Fibroblast of the conjunctiva (primary cell): ENCODE measurements at regions not wholly inside any gene's neighbourhood (a gene's known extent, or its start where the extent isn't known, plus 50 kb on each side); places are given as distances from the start of the nearest gene placed in this dataset.
"Not testable (repeated sequence)": the region's sequence is repeated elsewhere in the genome, so short reads cannot be mapped to it uniquely, and the experiment has no call there.

ENCODE experiments used
- DNase-seq: peaks from one replicate; pipeline ENCODE4 v3.0.0-alpha.2; 2010; ENCODE audit warnings: low read depth

DNA sequence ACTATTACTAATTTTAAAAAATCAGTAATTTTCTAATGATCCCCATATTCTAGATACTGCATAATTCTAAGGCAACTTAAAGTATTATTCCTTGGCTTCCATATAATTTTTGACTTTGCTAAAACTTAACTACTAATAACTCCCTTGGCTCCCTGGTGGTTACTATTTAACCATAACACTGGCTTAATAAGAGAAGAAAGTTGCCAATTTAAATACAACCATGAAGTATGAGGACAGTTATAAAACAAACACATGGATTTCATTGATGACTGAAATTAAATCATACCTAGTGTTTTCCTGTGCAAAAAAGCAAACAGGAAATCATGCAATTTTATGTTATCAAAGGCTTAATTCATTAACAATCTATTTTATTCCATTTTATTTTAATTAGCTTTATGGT, 1073.9 kb downstream of the GRM8 start:
- no peak for DNase-seq

DNA sequence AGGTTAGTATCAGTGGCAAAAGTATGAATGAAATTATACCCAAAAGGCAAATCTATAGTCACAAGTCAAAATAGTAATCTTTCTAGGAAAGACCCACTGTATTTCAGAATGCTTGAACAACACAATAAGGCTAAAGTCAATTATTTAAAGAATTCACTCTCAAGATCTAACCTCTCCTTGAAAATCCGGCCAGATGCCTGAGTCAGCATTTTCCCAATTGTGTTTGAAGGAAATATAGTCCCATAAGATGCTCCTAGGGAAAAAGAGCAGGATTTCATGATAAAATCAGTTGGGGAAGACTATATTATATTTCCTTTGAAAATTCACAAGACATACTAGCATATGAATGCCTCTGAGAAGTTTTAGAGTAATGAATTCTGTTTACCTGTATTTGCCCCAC, 1075.0 kb downstream of the GRM8 start:
- DNase-seq, result no peak

DNA sequence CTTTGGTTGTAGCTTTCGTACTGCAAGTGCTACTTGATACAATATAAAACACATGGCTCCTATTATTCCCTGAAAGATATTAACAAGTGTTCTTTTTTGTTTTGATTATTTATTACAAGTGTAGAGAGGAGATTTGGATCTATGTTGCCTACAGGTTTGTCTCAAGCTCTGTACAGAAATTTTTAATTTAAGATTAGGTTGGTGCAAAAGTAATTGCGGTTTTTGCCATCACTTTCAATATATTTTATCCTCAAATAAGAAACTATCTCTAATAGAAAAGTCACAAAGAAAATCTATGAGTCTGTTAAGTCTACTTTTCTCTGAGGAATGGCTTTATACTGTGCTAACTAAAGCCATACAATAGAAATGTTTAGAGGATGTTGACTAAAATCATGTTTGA, 1086.1 kb downstream of the GRM8 start:
- DNase-seq, result no peak

DNA sequence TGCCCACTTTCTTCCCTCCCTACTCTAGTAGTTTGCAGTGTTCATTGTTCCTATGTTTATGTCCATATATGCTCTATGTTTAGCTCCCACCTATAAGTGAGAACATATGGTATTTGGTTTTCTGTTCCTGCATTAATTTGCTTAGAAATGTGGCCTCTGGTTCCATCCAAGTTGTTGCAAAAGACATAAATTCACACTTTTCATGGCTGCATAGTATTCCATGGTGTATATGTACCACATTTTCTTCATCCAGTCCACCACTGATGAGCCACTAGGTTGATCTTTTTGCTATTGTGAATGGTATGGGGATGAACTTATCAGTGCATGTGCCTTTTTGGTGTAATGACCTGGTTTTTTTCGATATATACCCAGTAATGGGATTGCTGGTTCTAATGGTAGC, 1089.1 kb downstream of the GRM8 start:
- DNase-seq, result no peak

DNA sequence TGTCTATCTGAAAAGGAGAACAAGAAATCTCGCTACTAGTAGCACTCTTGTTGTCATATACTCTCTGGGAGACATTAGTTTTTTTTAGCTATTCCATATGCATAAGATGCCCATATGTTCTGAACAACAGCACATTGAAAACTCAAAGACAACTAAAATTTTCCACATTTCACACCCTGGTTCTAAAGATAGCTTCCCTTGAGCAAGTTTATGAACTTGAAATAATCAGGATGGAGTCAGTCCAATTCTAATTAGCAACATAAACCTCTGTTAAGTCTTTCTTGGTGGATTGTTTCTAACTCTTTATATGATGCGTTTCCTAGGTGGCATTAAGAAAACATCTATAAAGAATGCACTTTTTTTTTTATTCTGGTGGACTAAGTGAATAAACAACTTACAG, 1095.3 kb downstream of the GRM8 start:
- DNase-seq, result no peak

DNA sequence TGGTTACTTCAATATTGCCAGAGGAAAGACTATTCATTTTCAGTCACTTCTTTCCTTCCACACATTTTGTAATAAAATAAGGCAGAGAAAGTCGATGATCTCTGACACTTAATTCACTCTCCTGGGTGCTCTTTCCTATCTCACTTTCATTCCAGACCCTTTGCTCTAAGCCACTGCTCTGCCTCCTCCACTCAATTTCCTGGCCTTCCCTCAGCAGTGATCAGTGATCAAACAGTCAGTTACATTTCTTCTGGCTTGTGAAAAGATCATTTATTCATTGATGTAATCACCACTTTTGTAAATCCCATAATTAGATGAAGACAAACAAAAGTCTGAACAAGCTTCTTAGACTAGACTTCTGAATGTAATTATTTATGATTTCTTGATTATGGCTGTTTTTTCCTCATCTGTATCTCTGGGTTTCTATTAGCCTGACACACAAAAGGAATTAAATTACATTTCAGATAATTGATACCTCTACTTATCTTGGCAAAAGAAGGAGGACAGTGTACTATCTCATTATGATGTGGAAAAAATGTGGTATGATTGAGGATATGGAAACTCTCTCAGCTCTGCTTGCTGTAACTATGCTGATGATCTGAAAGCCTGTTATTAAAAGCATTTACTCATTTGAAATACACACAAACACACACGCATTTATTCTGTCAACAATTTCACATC, 1102.3 kb downstream of the GRM8 start:
- no peak for DNase-seq

DNA sequence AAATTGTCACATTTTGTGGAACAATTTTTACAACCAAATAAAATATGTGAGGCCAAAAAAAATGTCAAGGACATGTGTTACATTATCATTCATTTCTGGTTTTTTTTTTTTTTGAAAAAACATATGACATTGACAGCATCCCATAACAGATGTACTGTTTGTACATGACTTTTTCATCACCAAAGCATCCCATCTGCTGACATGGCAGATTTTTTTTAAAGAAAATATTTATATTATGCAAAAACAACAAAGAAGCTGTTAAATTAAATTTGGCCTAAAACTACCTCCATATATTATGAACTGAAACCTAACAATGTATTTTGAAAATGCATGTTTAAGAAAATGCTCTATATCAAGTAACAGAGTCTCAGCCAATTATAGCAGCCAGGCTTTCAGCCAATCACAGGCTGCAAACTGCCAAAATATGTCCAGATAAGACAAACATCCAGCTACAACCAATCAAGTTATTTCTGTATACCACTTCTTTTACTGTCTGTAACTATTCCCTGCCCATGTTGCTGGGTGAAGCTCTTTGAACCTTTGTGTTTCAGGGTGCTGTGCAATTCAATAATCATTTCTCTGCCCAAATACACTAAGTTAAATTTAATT, 1111.8 kb downstream of the GRM8 start:
- no peak for DNase-seq

DNA sequence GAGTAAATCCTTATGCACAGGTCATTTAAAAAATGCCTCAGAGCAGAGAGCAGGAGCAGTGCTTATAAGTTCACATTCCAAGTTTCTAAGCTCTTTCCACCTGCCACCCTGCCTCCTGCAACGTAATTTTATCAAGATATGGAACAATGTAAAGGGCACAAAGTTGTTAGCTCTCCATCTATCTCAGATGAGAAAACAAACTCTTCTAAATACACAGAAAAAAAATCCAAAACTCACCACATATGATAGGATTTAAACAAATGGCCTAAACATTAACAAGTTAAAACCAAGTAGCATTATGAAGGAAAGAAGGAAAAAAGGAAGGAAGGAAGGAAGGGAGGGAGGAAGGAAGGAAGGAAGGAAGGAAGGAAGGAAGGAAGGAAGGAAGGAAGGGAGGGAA, 1132.8 kb downstream of the GRM8 start:
- no peak for DNase-seq

DNA sequence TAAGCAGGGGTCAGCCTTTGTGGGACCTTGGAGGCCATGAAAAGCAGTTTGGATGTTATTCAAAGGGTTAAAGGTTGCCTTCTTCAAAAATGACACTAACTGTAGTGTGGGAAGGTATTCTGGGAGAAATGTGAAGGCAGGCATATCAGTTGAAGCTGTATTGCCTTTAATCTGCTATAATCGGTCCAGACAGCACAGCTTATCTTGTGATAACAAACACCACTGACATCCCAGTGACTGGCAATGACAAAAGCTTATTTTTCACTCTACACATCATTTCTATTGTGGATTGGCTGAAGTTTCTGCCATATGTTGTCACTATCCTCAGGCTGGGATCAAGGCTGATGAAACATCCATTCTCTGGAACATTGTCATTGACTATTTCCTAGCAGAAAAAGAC, 1149.2 kb downstream of the GRM8 start:
- no peak for DNase-seq

DNA sequence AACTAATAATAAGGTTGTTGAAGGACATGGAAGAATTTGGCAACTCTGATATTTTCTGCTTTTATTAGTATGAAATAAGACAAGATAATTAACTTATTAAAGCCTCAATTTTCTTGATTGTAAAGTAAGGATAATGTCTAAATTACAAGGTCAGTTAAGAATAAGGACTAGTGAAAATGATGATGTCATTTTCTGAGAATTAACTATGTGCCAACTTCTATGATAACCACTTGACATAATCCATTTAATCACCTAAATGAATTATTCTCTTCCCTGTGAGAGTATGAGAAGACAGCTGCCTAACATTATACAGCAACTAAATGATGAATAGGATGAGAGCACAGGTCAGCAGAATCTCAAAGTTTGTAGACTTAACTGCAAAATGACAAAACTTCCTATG, 1153.4 kb upstream of the POT1 start:
- DNase-seq, result no peak

DNA sequence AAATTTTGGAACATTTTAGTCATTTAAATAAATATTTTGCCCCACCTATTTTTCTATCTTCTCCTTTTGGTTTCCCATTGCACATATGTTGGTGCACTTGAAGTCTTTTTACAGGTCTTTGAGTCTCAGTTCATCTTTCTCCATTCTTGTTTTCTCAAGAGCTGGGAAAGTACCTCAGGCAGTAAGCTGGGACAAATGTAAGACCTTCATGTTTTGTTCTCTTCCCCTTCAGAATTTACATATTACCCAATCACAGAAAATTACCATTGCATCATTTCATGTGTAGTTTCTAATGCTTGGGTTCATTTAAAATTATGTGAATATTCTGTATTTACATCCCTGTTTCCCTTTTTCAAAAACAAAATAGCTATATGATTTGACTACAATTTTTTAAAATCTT, 1150.0 kb upstream of the POT1 start:
- no peak for DNase-seq

DNA sequence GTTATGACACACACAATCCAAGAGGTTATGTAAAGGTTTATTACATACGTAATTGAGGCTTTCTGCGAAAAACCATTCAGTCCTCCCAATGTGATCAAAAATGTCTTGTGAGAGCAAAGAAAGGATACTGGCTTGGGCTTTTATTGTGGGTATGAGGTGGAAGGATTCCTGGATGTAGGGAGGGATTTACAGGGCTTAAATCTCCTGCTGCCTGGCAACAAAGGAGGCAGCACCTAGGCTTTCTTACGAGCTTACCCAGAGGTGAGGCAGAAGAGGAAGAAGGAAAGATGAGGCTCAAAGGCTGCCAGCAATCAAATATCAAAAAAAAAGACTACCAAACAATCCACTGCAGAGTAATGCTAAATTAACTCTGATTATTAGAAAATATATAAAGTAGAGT, 1149.5 kb upstream of the POT1 start:
- no peak for DNase-seq

DNA sequence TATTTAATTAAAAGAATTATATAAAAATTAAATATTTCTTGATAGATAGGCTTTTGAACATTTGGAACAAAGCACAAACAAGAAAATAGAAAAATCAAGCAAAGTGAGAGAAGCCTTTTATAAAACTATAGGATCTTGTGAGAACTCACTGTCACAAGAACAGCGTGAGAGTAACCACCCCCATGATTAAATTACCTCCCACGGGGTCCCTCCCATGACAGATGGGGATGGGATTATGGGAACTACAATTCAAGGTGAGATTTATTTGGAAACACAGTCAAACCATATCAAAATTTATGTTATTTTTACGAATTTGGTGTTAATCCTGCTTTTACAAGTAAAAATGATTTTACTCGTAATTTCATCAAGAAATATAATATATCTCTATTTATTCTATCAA, 1136.1 kb upstream of the POT1 start:
- no peak for DNase-seq

DNA sequence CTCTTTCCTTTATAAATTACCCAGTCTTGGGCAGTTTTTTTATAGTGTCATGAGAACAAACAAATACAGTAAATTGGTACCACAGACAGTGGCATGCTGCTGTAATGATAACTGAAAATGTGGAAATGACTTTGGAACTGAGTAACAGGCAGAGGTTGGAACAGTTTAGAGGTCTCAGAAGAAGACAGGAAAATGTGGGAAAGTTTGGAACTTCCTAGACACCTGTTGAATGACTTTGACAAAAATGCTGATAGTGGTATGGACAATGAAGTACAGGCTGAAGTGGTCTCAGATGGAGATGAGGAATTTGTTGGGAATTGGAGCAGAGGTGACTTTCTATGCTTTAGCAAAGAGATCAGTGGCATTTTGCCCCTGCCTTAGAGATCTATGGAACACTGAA, 1128.4 kb upstream of the POT1 start:
- DNase-seq, result no peak

DNA sequence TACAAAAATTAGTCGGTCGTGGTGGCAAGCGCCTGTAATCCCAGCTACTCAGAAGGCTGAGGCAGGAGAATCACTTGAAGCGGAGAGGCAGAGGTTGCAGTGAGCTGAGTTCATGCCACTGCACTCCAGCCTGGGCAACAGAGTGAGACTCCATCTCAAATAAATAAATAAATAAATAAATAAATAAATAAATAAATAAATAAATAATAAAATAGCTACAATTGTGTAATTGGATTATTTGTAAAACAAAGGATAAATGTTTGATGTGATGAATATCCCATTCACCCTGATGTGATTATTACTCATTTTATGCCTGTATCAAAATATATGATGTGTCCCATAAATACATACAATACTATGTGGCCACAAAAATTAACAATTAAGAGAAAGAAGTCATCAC, 1127.0 kb upstream of the POT1 start:
- not testable (repeated sequence) for DNase-seq

DNA sequence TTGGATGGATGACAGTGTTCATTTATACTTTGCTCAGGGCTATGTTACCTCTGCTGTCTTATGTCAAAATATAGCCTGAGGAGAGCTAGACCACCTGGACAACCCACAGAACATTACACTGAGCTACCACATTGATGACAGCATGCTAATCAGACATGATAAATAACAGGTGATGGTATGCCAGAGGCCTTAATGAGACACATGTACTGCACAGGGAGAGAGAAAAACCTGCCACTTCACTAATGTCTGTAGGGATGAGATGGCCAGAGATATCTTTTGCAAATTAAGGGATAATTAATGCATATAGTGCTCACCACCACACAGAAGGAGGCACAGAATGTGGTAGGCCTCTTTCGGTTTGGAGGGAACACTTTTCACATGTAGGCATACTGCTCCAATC, 1122.6 kb upstream of the POT1 start:
- DNase-seq, result no peak

DNA sequence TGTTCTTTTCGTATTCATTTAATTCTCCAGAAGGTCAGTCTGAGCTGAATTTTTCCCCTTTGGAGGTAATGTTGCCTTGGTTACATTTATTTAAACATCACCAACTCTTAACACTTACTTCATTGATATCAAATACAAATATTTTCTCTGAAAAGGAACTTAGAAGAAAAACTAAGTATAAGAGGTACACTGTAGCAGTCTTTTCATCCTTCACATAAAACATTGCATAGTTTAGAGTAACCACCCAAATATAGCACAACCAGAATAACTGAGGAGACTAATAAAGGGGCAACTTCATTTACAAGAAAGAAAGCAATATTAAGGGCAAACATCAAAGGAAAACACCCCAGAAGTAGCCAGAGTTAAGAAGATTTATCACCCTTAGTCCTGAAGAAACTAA, 1115.0 kb upstream of the POT1 start:
- no peak for DNase-seq

DNA sequence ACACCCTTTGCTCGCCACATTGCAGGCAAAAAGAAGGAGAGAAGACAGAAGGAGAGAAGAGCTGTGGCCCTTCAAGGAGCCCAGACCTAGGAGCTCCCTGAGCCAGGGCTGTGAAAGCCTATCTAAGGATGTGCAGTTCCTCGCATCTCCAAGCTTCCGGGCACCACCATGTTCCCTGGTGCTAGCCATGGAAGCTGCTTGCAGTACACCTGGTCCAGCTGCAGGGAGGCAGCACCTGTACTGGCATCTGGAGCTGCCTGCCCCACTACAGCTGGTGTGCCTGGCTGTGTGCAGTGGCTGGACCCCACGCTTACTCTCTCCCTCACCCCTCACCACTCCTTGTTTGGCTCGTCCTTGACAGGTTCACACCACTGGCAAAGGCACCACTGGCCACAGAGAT, 1111.8 kb upstream of the POT1 start:
- no peak for DNase-seq

DNA sequence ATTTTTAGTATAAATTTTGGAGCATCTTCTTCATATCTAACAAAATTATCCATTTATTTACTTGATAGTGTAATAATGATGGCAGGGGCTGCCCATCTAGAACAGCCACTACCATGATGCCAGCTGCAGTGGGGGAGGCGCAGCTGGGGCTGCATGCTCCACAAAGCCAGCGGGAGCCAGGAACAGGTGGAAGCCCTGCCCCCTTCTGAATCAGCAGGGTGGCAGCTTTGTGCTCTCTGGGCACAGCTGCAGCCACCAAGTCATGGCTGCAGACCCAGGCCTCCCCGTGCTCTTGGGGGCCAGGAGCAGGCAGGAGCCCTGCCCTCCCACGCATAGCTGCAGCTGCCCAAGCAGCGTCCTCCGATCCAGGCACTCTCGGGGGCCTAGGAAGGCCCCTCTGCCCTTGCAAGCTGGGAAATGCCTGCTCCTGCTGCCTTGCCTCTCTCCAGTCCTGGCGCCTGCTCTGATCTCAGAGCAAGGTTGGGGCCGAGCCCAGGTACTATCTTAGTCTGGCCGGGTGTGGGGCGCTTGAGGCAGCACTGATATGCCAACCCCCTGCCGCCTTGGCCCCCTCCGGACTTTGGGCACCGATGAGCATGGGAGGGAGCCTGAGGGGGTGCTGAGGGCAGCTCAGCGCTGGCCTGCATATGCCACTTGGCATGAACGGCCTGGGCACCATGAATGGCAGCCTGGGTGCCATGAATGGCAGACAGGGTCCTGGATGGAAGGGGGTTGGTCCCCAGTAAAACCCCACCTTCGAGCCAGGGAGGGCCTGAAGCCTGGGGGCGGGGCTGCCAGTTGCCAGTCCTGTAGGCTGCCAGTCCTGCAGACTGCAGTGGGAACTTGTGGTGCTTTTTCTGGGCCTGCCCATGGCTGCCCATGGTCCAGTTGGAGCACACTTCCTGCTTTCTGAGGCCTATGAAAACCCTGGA, 1110.8 kb upstream of the POT1 start:
- no peak for DNase-seq

DNA sequence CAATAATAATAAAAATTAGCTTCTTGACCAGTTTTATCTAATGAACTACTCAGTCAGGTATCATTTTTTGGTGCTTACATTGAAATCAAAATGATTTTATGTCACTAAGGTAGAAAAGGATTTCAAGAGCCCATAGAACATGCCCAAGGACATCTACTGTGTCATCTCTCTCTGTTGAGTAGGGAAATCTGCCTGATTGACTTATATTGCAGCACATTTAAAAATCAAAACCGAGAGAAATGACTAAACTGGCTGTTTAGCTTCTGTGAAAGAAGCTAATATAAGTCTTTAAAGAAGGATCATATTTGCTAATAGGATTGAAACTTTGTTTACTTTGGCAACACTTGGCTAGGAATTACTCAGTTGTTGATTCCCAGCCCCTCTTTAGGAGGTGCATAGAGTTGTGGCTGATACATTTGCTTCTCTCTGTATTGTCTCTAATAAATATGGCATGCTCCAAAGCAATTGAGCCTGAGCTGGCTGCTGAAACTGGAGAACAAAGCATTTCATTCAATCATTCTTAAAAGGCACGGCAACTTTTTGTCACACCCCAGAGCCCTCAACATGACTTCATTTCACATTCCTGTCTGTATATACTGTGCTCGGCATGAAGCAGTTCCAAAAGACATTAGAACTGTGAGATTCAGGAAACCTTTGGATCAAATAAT, 1096.9 kb upstream of the POT1 start:
- DNase-seq, result no peak

DNA sequence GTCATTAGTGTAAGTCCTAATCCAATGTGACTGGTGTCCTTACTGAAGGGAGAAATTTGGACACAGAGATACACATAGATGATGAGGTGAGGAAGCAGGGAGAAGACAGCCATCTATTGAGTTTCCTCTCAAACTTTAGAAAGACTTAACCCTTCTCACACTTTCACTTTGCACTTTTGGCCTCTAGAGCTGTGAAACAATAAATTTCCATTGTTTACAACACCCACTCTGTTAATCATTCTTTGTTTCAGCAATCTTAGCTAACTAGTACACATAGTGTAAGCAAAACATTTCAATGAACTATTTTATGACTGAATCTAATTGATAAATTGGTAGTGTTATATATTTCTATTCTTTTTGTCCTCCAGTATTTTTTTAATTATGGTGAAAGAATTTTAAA, 1092.8 kb upstream of the POT1 start:
- DNase-seq, result no peak

DNA sequence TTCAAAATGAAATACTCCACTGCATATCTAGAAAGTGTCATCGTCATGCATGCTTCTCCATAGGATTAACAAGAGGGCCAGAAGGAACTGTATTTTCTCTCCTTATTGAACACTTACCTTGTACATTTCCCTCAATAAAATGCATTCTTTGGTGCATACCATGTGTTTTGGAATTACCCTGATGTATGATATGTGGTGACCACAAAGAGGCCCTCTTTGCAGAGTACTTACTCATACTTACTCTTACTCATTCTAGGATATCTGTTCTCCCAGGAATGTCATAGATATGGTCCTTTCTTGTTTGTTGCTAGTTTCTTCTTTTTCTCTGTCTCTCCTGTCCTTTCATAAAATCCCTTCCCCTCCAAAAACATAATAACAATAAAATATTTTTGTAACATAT, 1087.1 kb upstream of the POT1 start:
- DNase-seq, result no peak

DNA sequence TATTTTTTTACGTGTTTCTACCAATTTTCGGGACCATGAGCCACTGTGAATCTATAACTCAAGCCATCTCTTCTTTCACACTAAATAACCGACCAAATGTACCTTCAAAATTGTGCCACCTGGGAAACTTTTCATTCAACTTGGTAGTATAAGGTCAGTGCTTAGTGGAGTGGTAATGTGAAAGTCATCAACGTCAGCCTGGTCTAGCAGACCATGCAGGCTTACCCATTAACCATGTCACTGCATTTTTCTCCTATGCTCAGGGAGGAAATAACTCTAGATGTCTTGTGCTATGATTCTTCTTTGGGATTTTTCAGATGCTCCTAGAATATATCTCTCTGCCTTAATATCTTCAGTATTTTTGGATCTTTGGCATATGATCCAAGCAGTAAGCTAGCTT, 1075.4 kb upstream of the POT1 start:
- no peak for DNase-seq
